GM12878 (cell line): ENCODE measurements at regions not wholly inside any gene's neighbourhood (a gene's known extent, or its start where the extent isn't known, plus 50 kb on each side); places are given as distances from the start of the nearest gene placed in this dataset.

Experiments
- POLR2A ChIP-seq: IDR thresholded peaks from 2 replicates; pipeline ENCODE4 v1.6.1; 2011; ENCODE audit warnings: low read depth, mild to moderate bottlenecking, low read length
- POLR2AphosphoS5 ChIP-seq: IDR thresholded peaks from 2 replicates; pipeline ENCODE4 v1.6.1; 2011; ENCODE audit warnings: mild to moderate bottlenecking, low read length, inconsistent platforms
- PRDM15 ChIP-seq: fragments of 450-650 bp; formaldehyde crosslinking; IDR thresholded peaks from 2 replicates; pipeline ENCODE4 v1.4.0; 2020; ENCODE audit warnings: mild to moderate bottlenecking, moderate library complexity
- TAF1 ChIP-seq: IDR thresholded peaks from 2 replicates; pipeline ENCODE4 v1.6.1; 2011; ENCODE audit warnings: mild to moderate bottlenecking, low read depth, low read length, borderline replicate concordance

DNA sequence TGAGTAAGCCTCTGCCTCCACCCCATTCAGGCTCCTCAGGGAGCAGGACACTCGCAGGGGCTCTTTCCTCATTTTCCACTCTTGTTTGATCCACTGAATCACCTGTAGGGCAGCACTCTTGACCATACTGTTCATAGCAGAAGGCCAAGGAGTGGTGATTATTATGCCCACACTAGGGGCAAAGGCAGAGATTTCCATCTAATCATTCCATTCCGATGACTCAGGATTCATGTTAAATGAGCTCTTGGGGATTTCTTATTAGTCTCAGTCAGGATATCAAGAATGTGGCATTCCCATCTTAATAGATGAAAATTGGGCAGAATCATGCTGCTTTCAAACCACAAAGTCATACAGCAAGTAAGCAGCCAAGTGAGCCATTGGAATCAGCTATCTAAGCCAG, 101.9 kb upstream of the MOCS1 start:
- TF ChIP-seq TAF1 (no peak), POLR2AphosphoS5 (no peak), POLR2A (no peak), PRDM15 (no peak)
